ENCODE measurements at regions not wholly inside any gene's neighbourhood (a gene's known extent, or its start where the extent isn't known, plus 50 kb on each side); places are given as distances from the start of the nearest gene placed in this dataset.

DNA sequence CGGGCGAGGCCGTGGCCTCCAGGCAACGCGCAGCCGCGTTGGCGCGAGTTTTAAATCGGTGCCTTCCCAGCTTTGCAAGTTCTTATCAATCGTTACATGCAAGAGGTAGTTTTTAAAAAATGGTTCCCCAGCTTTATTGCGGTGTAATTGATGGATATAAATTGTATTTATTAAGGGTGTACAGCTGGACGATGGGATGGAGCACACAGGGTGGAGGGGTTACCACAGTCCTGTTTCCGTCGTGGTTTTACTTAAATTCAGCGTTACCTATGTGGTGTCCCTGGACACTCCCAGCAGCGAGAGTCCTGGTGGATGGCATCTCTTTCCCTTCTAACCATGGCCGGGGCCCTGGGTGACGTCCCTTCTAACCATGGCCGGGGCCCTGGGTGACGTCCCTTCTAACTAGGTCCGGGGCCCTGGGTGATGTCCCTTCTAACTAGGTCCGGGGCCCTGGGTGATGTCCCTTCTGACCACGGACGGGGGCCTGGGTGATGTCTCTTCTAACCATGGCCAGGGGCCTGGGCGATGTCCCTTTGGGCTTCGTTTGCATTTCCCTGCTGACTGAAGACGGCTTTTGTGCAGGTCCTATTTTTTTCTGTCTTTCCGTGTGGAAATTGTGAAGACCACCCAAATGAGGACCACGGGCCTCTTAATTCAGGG, 97.9 kb downstream of the TNFAIP2 start:
- TF ChIP-seq, protein P1, sequence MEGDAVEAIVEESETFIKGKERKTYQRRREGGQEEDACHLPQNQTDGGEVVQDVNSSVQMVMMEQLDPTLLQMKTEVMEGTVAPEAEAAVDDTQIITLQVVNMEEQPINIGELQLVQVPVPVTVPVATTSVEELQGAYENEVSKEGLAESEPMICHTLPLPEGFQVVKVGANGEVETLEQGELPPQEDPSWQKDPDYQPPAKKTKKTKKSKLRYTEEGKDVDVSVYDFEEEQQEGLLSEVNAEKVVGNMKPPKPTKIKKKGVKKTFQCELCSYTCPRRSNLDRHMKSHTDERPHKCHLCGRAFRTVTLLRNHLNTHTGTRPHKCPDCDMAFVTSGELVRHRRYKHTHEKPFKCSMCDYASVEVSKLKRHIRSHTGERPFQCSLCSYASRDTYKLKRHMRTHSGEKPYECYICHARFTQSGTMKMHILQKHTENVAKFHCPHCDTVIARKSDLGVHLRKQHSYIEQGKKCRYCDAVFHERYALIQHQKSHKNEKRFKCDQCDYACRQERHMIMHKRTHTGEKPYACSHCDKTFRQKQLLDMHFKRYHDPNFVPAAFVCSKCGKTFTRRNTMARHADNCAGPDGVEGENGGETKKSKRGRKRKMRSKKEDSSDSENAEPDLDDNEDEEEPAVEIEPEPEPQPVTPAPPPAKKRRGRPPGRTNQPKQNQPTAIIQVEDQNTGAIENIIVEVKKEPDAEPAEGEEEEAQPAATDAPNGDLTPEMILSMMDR (IDR thresholded peaks at IDR 0.05; ENCODE audit: control extremely low read depth in 1 of 3, insufficient read depth in 1 of 3, low read depth in 1 of 3, low read length in 3 of 3), result no peak
- no peak for TF ChIP-seq RFX5 (IDR thresholded peaks at IDR 0.05; ENCODE audit: borderline replicate concordance, low read depth, low read length)
- TF ChIP-seq, protein P2, sequence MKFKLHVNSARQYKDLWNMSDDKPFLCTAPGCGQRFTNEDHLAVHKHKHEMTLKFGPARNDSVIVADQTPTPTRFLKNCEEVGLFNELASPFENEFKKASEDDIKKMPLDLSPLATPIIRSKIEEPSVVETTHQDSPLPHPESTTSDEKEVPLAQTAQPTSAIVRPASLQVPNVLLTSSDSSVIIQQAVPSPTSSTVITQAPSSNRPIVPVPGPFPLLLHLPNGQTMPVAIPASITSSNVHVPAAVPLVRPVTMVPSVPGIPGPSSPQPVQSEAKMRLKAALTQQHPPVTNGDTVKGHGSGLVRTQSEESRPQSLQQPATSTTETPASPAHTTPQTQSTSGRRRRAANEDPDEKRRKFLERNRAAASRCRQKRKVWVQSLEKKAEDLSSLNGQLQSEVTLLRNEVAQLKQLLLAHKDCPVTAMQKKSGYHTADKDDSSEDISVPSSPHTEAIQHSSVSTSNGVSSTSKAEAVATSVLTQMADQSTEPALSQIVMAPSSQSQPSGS (IDR thresholded peaks at IDR 0.05; ENCODE audit: low read length), result no peak
- TF ChIP-seq POLR2A (IDR thresholded peaks at IDR 0.05; ENCODE audit: control extremely low read depth in 1 of 2, low read depth in 2 of 2, low read length in 2 of 2), result no peak
- TF ChIP-seq EZH2 (IDR thresholded peaks at IDR 0.05; ENCODE audit: low read depth, low read length, severe bottlenecking), result no peak
- TF ChIP-seq GTF2F1 (IDR thresholded peaks at IDR 0.05; ENCODE audit: borderline replicate concordance, low read depth, low read length), result no peak
- no peak for TF ChIP-seq EGR1 (IDR thresholded peaks at IDR 0.05; ENCODE audit: borderline replicate concordance, low read depth, low read length)
- TF ChIP-seq POLR2AphosphoS5 (IDR thresholded peaks at IDR 0.05; ENCODE audit: low read depth, low read length), result no peak
- TF ChIP-seq, protein P3, sequence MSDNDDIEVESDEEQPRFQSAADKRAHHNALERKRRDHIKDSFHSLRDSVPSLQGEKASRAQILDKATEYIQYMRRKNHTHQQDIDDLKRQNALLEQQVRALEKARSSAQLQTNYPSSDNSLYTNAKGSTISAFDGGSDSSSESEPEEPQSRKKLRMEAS (IDR thresholded peaks at IDR 0.05), result no peak
- TF ChIP-seq SP2 (IDR thresholded peaks at IDR 0.05; ENCODE audit: low read length), result no peak
- no peak for TF ChIP-seq TBP (IDR thresholded peaks at IDR 0.05; ENCODE audit: low read depth, low read length)
- TF ChIP-seq EP300 (IDR thresholded peaks at IDR 0.05; ENCODE audit: borderline replicate concordance in 1 of 2, low read depth in 2 of 2, low read length in 2 of 2), result no peak
